Neural crest cell (in vitro differentiated cells): ENCODE measurements at regions not wholly inside any gene's neighbourhood (a gene's known extent, or its start where the extent isn't known, plus 50 kb on each side); places are given as distances from the start of the nearest gene placed in this dataset.

ENCODE experiments used
- DNase-seq: peaks from one replicate; pipeline ENCODE4 v3.0.0; 2021; ENCODE audit warnings: low read depth, mixed read lengths, low spot score
- H3K27ac Mint-ChIP-seq: one replicate; pipeline ENCODE4 v1.8.0; 2021; ENCODE audit warnings: mild to moderate bottlenecking, mixed read lengths; ENCODE audit not compliant: unreplicated experiment
- H3K27me3 Mint-ChIP-seq: 2 replicates; pipeline ENCODE4 v1.8.0; 2021; ENCODE audit warnings: low read depth, mild to moderate bottlenecking, mixed read lengths
- H3K36me3 Mint-ChIP-seq: 2 replicates; pipeline ENCODE4 v1.8.0; 2021; ENCODE audit warnings: low read depth, mild to moderate bottlenecking, mixed read lengths
- H3K4me1 Mint-ChIP-seq: 2 replicates; pipeline ENCODE4 v1.8.0; 2021; ENCODE audit warnings: mixed read lengths
- H3K4me3 Mint-ChIP-seq: one replicate; pipeline ENCODE4 v1.8.0; 2021; ENCODE audit warnings: mild to moderate bottlenecking, mixed read lengths
- H3K9me3 Mint-ChIP-seq: 2 replicates; pipeline ENCODE4 v1.8.0; 2021; ENCODE audit warnings: mixed read lengths
- CTCF ChIP-seq: fragments of 200-600 bp; sonication (generic); conservative IDR thresholded peaks from 2 replicates; pipeline ENCODE4 v1.5.0; 2021; ENCODE audit warnings: antibody characterized with exemption, mild to moderate bottlenecking

GRCh38 chr2:53424902-53425301, 342.7 kb upstream of the CHAC2 start:
- no peaks in the 10 kb centered on the region for H3K36me3 Mint-ChIP-seq
- H3K27me3 Mint-ChIP-seq, result no peaks in the 10 kb centered on the region
- DNase-seq, result no peak
- peaks cover 14% of the 10 kb centered on the region for H3K9me3 Mint-ChIP-seq
- no peaks in the 10 kb centered on the region for H3K4me1 Mint-ChIP-seq
- no peak overlapping the region for H3K4me3 Mint-ChIP-seq
- H3K27ac Mint-ChIP-seq, result no peak overlapping the region
- no peak for TF ChIP-seq CTCF

GRCh38 chr2:53423465-53423864, 344.1 kb upstream of the CHAC2 start:
- H3K4me1 Mint-ChIP-seq, result no peaks in the 10 kb centered on the region
- no peaks in the 10 kb centered on the region for H3K27me3 Mint-ChIP-seq
- H3K4me3 Mint-ChIP-seq, result no peak overlapping the region
- no peaks in the 10 kb centered on the region for H3K36me3 Mint-ChIP-seq
- no peak overlapping the region for H3K27ac Mint-ChIP-seq
- DNase-seq, result no peak
- H3K9me3 Mint-ChIP-seq, result peaks cover 14% of the 10 kb centered on the region
- no peak for TF ChIP-seq CTCF

- peak; percentile 62 for TF ChIP-seq CTCF
- Mint-ChIP-seq H3K4me3 (no peak overlapping the region), H3K4me1 (no peaks in the 10 kb centered on the region), H3K27me3 (no peaks in the 10 kb centered on the region), H3K27ac (no peak overlapping the region), H3K36me3 (no peaks in the 10 kb centered on the region), H3K9me3 (peaks cover 14% of the 10 kb centered on the region)
- DNase-seq, result peak; percentile 16
These were observed 344.6 kb upstream of the CHAC2 start for GRCh38 chr2:53422979-53423378.

- no peak for DNase-seq
- Mint-ChIP-seq H3K27ac (no peak overlapping the region), H3K27me3 (no peaks in the 10 kb centered on the region), H3K9me3 (peaks cover 13% of the 10 kb centered on the region), H3K36me3 (no peaks in the 10 kb centered on the region), H3K4me1 (no peaks in the 10 kb centered on the region), H3K4me3 (no peak overlapping the region)
- no peak for TF ChIP-seq CTCF
These were observed 350.2 kb upstream of the CHAC2 start for GRCh38 chr2:53417385-53417784.

- H3K36me3 Mint-ChIP-seq, result peaks cover 6% of the 10 kb centered on the region
- no peaks in the 10 kb centered on the region for H3K4me1 Mint-ChIP-seq
- no peak for DNase-seq
- no peak overlapping the region for H3K27ac Mint-ChIP-seq
- no peak for TF ChIP-seq CTCF
- no peaks in the 10 kb centered on the region for H3K27me3 Mint-ChIP-seq
- peaks cover 2% of the 10 kb centered on the region for H3K9me3 Mint-ChIP-seq
- no peak overlapping the region for H3K4me3 Mint-ChIP-seq
These were observed 360.1 kb upstream of the CHAC2 start for GRCh38 chr2:53407363-53408080.
